ENCODE measurements at regions not wholly inside any gene's neighbourhood (a gene's known extent, or its start where the extent isn't known, plus 50 kb on each side); places are given as distances from the start of the nearest gene placed in this dataset.
A peak's percentile ranks its signal among the peaks of the same experiment; 100 is the strongest.
"Not testable (repeated sequence)": the region's sequence is repeated elsewhere in the genome, so short reads cannot be mapped to it uniquely, and the experiment has no call there.

- Histone ChIP-seq H2AFZ (peak overlapping the region; percentile 93), H3K4me2 (peak overlapping the region; percentile 71), H3K4me3 (peak overlapping the region; percentile 66)
- H3K36me3 ChIP-seq (ENCODE audit: insufficient read depth); H3K79me2 ChIP-seq (replicated peaks; ENCODE audit: insufficient read depth); H3K36me3 Mint-ChIP-seq (ENCODE audit: low read depth); H3K9me2 ChIP-seq (ENCODE audit: insufficient read depth); ATAC-seq; H3K4me1 Mint-ChIP-seq; H3K27me3 Mint-ChIP-seq (ENCODE audit: insufficient read depth, low read depth, poor library complexity); H3K27me3 ChIP-seq (ENCODE audit: insufficient read depth); H3K27ac ChIP-seq (ENCODE audit: low read depth); H3F3A ChIP-seq (replicated peaks; ENCODE audit: low read depth); H3K9me3 Mint-ChIP-seq; H4K20me1 ChIP-seq (replicated peaks; ENCODE audit: insufficient read depth); H3K4me1 ChIP-seq (ENCODE audit: insufficient read depth): not testable (repeated sequence)
- peak; percentile 41; the same call in 1 of the 2 replicates for TF ChIP-seq POLR2AphosphoS5 (IDR thresholded peaks at IDR 0.05; ENCODE audit: low read depth)
- H3K27ac Mint-ChIP-seq, result peak overlapping the region; percentile 88
- peak; percentile 62 for DNase-seq (ENCODE audit: low spot score)
- H3K4me3 Mint-ChIP-seq, result peak overlapping the region; percentile 94
These were observed 189.6 kb upstream of the MAD2L1 start for GRCh38 chr4:120256112-120256775.

- Histone ChIP-seq H3K4me3 (no peak overlapping the region), H3K4me1 (ENCODE audit: insufficient read depth) (no peaks in the 10 kb centered on the region), H3K79me2 (replicated peaks; ENCODE audit: insufficient read depth) (no peaks in the 10 kb centered on the region), H3K4me2 (no peak overlapping the region), H2AFZ (no peak overlapping the region), H3F3A (replicated peaks; ENCODE audit: low read depth) (no peaks in the 10 kb centered on the region), H3K27ac (ENCODE audit: low read depth) (no peak overlapping the region), H4K20me1 (replicated peaks; ENCODE audit: insufficient read depth) (no peaks in the 10 kb centered on the region), H3K9me2 (ENCODE audit: insufficient read depth) (no peaks in the 10 kb centered on the region), H3K36me3 (ENCODE audit: insufficient read depth) (no peaks in the 10 kb centered on the region), H3K27me3 (ENCODE audit: insufficient read depth) (no peaks in the 10 kb centered on the region)
- Mint-ChIP-seq H3K27me3 (ENCODE audit: insufficient read depth, low read depth, poor library complexity) (peaks cover 3% of the 10 kb centered on the region), H3K27ac (peak overlapping the region; percentile 48; the same call in 1 of the 2 replicates), H3K36me3 (ENCODE audit: low read depth) (no peaks in the 10 kb centered on the region), H3K4me3 (no peak overlapping the region), H3K9me3 (no peaks in the 10 kb centered on the region), H3K4me1 (no peaks in the 10 kb centered on the region)
- DNase-seq (ENCODE audit: low spot score) (no peak), ATAC-seq (no peak)
- TF ChIP-seq ETS1 (IDR thresholded peaks at IDR 0.05) (no peak), NANOG (IDR thresholded peaks at IDR 0.05; ENCODE audit: borderline replicate concordance) (no peak), CREB1 (CRISPR knock-in tag; IDR thresholded peaks at IDR 0.05; ENCODE audit: low read depth) (no peak), ZNF331 (CRISPR knock-in tag; IDR thresholded peaks at IDR 0.05; ENCODE audit: low read depth) (no peak), POLR2AphosphoS5 (IDR thresholded peaks at IDR 0.05; ENCODE audit: low read depth) (no peak), EZH2 (IDR thresholded peaks at IDR 0.05; ENCODE audit: low read depth, unreplicated experiment) (no peak), EZH2phosphoT487 (IDR thresholded peaks at IDR 0.05; ENCODE audit: unreplicated experiment) (no peak), ZNF114 (CRISPR knock-in tag; IDR thresholded peaks at IDR 0.05) (no peak), JUNB (IDR thresholded peaks at IDR 0.05; ENCODE audit: unreplicated experiment) (no peak), REST (IDR thresholded peaks at IDR 0.05; ENCODE audit: unreplicated experiment) (no peak)
These were observed 171.8 kb upstream of the MAD2L1 start for GRCh38 chr4:120238277-120238973.
